Right lobe of liver (tissue), 6 donors: ENCODE measurements at regions not wholly inside any gene's neighbourhood (a gene's known extent, or its start where the extent isn't known, plus 50 kb on each side); places are given as distances from the start of the nearest gene placed in this dataset.
A peak's percentile ranks its signal among the peaks of the same experiment; 100 is the strongest.

ENCODE experiments used
- ATAC-seq, 4 donors: fragments of 200-7000 bp; cut with Tn5 transposase; one replicate each; pipeline ENCODE4 v1.9.1; 2020; ENCODE audit warnings: mild to moderate bottlenecking in 4 of 4, moderate library complexity in 4 of 4
- DNase-seq, 3 donors: peaks; one replicate each; pipeline ENCODE4 v3.0.0-alpha.2; 2020
- H3K27ac ChIP-seq, 3 donors: fragments of 200-600 bp; one replicate each; pipeline ENCODE4 v1.8.0; 2022
- H3K27me3 ChIP-seq, 2 donors: fragments of 200-600 bp; one replicate each; pipeline ENCODE4 v1.8.0; 2022
- H3K36me3 ChIP-seq, 4 donors: fragments of 200-600 bp; sonication (generic) in 1 of 4; one replicate each; pipeline versions ENCODE4 v1.5.1 to v1.8.0; 2017 to 2022; ENCODE audit warnings: control low read depth in 1 of 4
- H3K4me1 ChIP-seq, 4 donors: fragments of 200-600 bp; sonication (generic) in 1 of 4; one replicate each; pipeline versions ENCODE4 v1.5.1 to v1.8.0; 2017 to 2022; ENCODE audit warnings: control low read depth in 1 of 4
- H3K4me3 ChIP-seq, 3 donors: fragments of 200-600 bp; one replicate each; pipeline ENCODE4 v1.8.0; 2022
- H3K9me3 ChIP-seq, 4 donors: fragments of 200-600 bp; sonication (generic) in 1 of 4; one replicate each; pipeline versions ENCODE4 v1.5.1 to v1.8.0; 2017 to 2022; ENCODE audit warnings: control low read depth in 1 of 4
- CTCF ChIP-seq, 4 donors: fragments of 200-600 bp in 3 of 4; fragments of 450-650 bp in 1 of 4; IDR thresholded peaks; one replicate each; pipeline versions ENCODE4 v1.5.1 to v1.8.0; 2016 to 2022; ENCODE audit warnings: antibody characterized with exemption in 4 of 4, mild to moderate bottlenecking in 2 of 4
- POLR2A ChIP-seq: fragments of 450-650 bp; IDR thresholded peaks from one replicate; pipeline ENCODE4 v1.6.1; 2017; ENCODE audit warnings: antibody characterized with exemption, mild to moderate bottlenecking
- WGBS: methylation state at CpG from one replicate; pipeline ENCODE4 v1.1.6; 2018; ENCODE audit warnings: low coverage, low lambda C conversion rate; ENCODE audit not compliant: insufficient coverage; ENCODE audit errors: missing lambda C conversion rate; 5-methylcytosine and 5-hydroxymethylcytosine counted together
- intact Hi-C, 2 donors: fragments of 100-400 bp; cut with DNase I; formaldehyde crosslinking; loops; one replicate each; pipeline versions ENCODE4 v1.11.2 to v1.14.1; 2022
- donor health status: DM: no; HTN: yes; CAD: no.
- donor health status: DM: no; HTN: no; CAD: no.
- donor health status: DM: no; HTN: no; CAD: no.
- donor health status: DM: no; HTN: yes; CAD: no.
- donor health status: DM: no; HTN: yes; CAD: no.

GRCh38 chr9:89787595-89787994 lies 182.8 kb downstream of the GADD45G start:
- Histone ChIP-seq H3K36me3 (no peaks in the 10 kb centered on the region), H3K4me3 (no peak overlapping the region), H3K4me1 (peaks cover 0 to 14% (median 7%) of the 10 kb centered on the region in 4 donors), H3K9me3 (peaks cover 0 to 4% (median 0%) of the 10 kb centered on the region in 4 donors), H3K27ac (no peak overlapping the region), H3K27me3 (no peaks in the 10 kb centered on the region)
- no peak for ATAC-seq
- DNase-seq, result no peak
- intact Hi-C loops, result no loop called here
- TF ChIP-seq CTCF (IDR thresholded peaks at IDR 0.05) (no peak), POLR2A (no peak)

- Histone ChIP-seq H3K4me1 (peaks cover 0 to 23% (median 11%) of the 10 kb centered on the region in 4 donors), H3K9me3 (peaks cover 0 to 4% (median 0%) of the 10 kb centered on the region in 4 donors), H3K27me3 (no peaks in the 10 kb centered on the region), H3K27ac (no peak overlapping the region), H3K36me3 (no peaks in the 10 kb centered on the region), H3K4me3 (no peak overlapping the region)
- TF ChIP-seq CTCF (IDR thresholded peaks at IDR 0.05) (no peak), POLR2A (no peak)
- no peak for DNase-seq
- intact Hi-C loops, result no loop called here
- ATAC-seq, result peak; percentile 34 to 65 (median 55)
Observed at GRCh38 chr9:89788434-89788833, 183.6 kb downstream of the GADD45G start.

GRCh38 chr9:89789922-89790510 lies 185.2 kb downstream of the GADD45G start:
- 100% methylated on average over 4 of the region's 8 CpGs for WGBS
- DNase-seq, result peak in 1 of 3 donors; percentile 38

DNA sequence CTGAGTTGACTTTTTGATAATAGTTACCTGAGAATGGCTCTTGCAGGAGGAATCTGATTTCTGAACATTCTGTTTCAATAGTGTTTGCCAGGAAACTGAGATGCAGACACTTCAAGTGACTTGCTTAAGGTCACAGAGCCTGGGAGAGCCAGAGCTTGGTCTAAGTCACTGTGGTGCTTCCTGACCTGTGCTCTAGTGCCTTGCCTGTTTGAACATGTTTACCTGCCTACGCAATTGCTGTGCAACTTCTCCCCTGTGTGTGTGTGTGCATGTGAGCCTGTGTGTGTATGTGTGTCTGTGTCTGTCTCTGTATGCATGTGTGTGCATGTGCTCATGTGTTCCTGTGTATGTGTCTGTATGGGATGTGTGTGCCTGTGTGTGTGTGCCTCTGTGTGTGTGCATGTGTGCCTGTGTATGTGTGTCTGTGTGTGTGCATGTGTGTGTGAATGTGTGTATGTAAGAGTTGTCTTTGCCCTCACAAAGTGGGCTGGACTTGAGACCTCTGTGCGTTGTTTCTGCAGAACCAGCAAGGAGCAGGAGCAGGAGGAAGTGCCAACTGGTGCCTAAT lies 185.8 kb downstream of the GADD45G start:
- Histone ChIP-seq H3K4me1 (peaks cover 0 to 41% (median 23%) of the 10 kb centered on the region in 4 donors), H3K36me3 (no peaks in the 10 kb centered on the region), H3K27ac (no peak overlapping the region), H3K9me3 (peaks cover 0 to 4% (median 0%) of the 10 kb centered on the region in 4 donors), H3K27me3 (no peaks in the 10 kb centered on the region), H3K4me3 (no peak overlapping the region)
- DNase-seq, result no peak
- peak; percentile 18 to 44 (median 34) for ATAC-seq
- WGBS, result 29% methylated on average over 1 of the region's 2 CpGs
- intact Hi-C loops, result no loop called here
- TF ChIP-seq POLR2A, result no peak
- no peak for TF ChIP-seq CTCF (IDR thresholded peaks at IDR 0.05)

More at GRCh38 chr9:89789922-89790510, 185.2 kb downstream of the GADD45G start:
- Histone ChIP-seq H3K27me3 (no peaks in the 10 kb centered on the region), H3K9me3 (peaks cover 0 to 4% (median 0%) of the 10 kb centered on the region in 4 donors), H3K27ac (no peak overlapping the region), H3K4me3 (no peak overlapping the region), H3K4me1 (peaks cover 0 to 39% (median 20%) of the 10 kb centered on the region in 4 donors), H3K36me3 (no peaks in the 10 kb centered on the region)
- intact Hi-C loops, result no loop called here
- ATAC-seq, result no peak
- TF ChIP-seq POLR2A (no peak), CTCF (IDR thresholded peaks at IDR 0.05) (no peak)
